ENCODE measurements at regions not wholly inside any gene's neighbourhood (a gene's known extent, or its start where the extent isn't known, plus 50 kb on each side); places are given as distances from the start of the nearest gene placed in this dataset.

DNA sequence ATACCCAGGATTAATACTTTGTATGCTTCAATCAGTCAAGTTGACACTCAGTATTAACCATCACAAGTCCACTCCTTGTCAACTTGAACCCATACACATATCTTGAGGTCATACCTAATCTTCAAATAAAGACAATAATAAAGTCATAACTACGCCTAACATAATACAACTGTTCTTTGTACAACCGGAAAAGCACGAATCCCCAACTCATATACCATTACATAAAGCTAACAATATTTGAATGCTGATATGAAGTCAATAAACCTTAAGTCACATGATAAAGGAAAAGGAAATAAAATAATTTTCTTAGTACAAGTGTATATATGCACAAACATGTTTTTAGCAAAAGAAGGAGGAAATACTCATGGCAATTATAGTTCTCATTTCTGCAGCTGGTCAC, 770.6 kb upstream of the GYPC start:
- no peak for DNase-seq
- Mint-ChIP-seq H3K4me1 (no peaks in the 10 kb centered on the region), H3K4me3 (no peak overlapping the region), H3K27me3 (no peaks in the 10 kb centered on the region), H3K27ac (no peak overlapping the region), H3K9me3 (ENCODE audit: insufficient read depth) (peaks cover 7% of the 10 kb centered on the region)
- H3K9me3 ChIP-seq (ENCODE audit: control extremely low read depth in 1 of 3, control insufficient read depth in 2 of 3, insufficient read depth in 1 of 3, low read length in 2 of 3), result peaks cover 0 to 5% (median 0%) of the 10 kb centered on the region in 3 donors
- no peak overlapping the region for H3K9ac ChIP-seq (ENCODE audit: low read length)
- no peak overlapping the region for H3K4me2 ChIP-seq (replicated peaks; ENCODE audit: low read depth, low read length, poor library complexity, severe bottlenecking)
- no peaks in the 10 kb centered on the region for H3K36me3 ChIP-seq (replicated peaks in 1 of 2; ENCODE audit: control extremely low read depth in 1 of 2, control insufficient read depth in 1 of 2, extremely low read depth in 1 of 2, insufficient read depth in 2 of 2, low read length in 1 of 2)
- H3K27ac ChIP-seq (ENCODE audit: low read length in 2 of 2), result no peak overlapping the region
- H3K4me1 ChIP-seq (ENCODE audit: control insufficient read depth in 2 of 2, insufficient read depth in 2 of 2, low read length in 2 of 2), result no peaks in the 10 kb centered on the region
- no peak overlapping the region for H3K4me3 ChIP-seq (ENCODE audit: control extremely low read depth in 1 of 5, extremely low read depth in 1 of 5, insufficient read depth in 1 of 5, low read depth in 2 of 5, low read length in 4 of 5)
- intact Hi-C loops (cut with micrococcal nuclease), result no loop called here
- no peak overlapping the region for H2AFZ ChIP-seq (ENCODE audit: insufficient read depth, low read depth, low read length, poor library complexity, severe bottlenecking)
- ATAC-seq (ENCODE audit: low read depth), result no peak
- POLR2A ChIA-PET, result no interaction called here
- H4K20me1 ChIP-seq (ENCODE audit: control insufficient read depth, insufficient read depth, low read length, poor library complexity, severe bottlenecking), result no peaks in the 10 kb centered on the region
- H3K27me3 ChIP-seq (replicated peaks in 1 of 4; ENCODE audit: control extremely low read depth in 1 of 4, control insufficient read depth in 3 of 4, insufficient read depth in 4 of 4, low read length in 3 of 4), result no peaks in the 10 kb centered on the region
- CTCF ChIA-PET, result no interaction called here
- no peaks in the 10 kb centered on the region for H3K79me2 ChIP-seq (ENCODE audit: control insufficient read depth, insufficient read depth, low read length)
- WGBS (ENCODE audit: insufficient coverage), result no CpG with 5 or more reads among the region's 3 CpGs
- TF ChIP-seq, protein P1, sequence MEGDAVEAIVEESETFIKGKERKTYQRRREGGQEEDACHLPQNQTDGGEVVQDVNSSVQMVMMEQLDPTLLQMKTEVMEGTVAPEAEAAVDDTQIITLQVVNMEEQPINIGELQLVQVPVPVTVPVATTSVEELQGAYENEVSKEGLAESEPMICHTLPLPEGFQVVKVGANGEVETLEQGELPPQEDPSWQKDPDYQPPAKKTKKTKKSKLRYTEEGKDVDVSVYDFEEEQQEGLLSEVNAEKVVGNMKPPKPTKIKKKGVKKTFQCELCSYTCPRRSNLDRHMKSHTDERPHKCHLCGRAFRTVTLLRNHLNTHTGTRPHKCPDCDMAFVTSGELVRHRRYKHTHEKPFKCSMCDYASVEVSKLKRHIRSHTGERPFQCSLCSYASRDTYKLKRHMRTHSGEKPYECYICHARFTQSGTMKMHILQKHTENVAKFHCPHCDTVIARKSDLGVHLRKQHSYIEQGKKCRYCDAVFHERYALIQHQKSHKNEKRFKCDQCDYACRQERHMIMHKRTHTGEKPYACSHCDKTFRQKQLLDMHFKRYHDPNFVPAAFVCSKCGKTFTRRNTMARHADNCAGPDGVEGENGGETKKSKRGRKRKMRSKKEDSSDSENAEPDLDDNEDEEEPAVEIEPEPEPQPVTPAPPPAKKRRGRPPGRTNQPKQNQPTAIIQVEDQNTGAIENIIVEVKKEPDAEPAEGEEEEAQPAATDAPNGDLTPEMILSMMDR (IDR thresholded peaks at IDR 0.05), result no peak
- no peak for TF ChIP-seq EZH2 (IDR thresholded peaks at IDR 0.05; ENCODE audit: borderline replicate concordance, insufficient read depth, low read depth, low read length, poor library complexity, severe bottlenecking)

DNA sequence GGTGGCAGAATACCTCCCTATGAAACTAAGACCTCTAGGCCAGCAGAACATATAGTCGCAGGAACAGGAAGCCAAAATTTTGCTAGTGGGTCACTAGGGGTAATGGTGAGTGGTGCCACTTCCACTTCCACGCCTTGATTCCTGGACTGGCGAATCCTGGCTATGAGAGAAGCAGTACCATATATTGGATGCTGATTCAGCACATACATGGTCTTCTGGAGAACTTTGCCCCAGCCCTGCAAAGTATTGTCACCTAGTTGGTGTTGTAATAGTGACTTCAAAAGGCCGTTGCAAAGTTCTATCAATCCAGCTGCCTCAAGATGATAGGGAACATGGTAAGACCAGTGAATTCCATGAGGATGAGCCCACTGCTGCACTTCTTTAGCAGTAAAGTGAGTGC, 769.8 kb upstream of the GYPC start:
- Histone ChIP-seq H3K4me1 (ENCODE audit: control insufficient read depth in 2 of 2, insufficient read depth in 2 of 2, low read length in 2 of 2) (no peaks in the 10 kb centered on the region), H3K9ac (ENCODE audit: low read length) (no peak overlapping the region), H3K27me3 (replicated peaks in 1 of 4; ENCODE audit: control extremely low read depth in 1 of 4, control insufficient read depth in 3 of 4, insufficient read depth in 4 of 4, low read length in 3 of 4) (no peaks in the 10 kb centered on the region), H3K79me2 (ENCODE audit: control insufficient read depth, insufficient read depth, low read length) (no peaks in the 10 kb centered on the region), H3K4me2 (replicated peaks; ENCODE audit: low read depth, low read length, poor library complexity, severe bottlenecking) (no peak overlapping the region), H3K27ac (ENCODE audit: low read length in 2 of 2) (no peak overlapping the region), H3K36me3 (replicated peaks in 1 of 2; ENCODE audit: control extremely low read depth in 1 of 2, control insufficient read depth in 1 of 2, extremely low read depth in 1 of 2, insufficient read depth in 2 of 2, low read length in 1 of 2) (no peaks in the 10 kb centered on the region), H3K4me3 (ENCODE audit: control extremely low read depth in 1 of 5, extremely low read depth in 1 of 5, insufficient read depth in 1 of 5, low read depth in 2 of 5, low read length in 4 of 5) (no peak overlapping the region), H2AFZ (ENCODE audit: insufficient read depth, low read depth, low read length, poor library complexity, severe bottlenecking) (no peak overlapping the region), H4K20me1 (ENCODE audit: control insufficient read depth, insufficient read depth, low read length, poor library complexity, severe bottlenecking) (no peaks in the 10 kb centered on the region), H3K9me3 (ENCODE audit: control extremely low read depth in 1 of 3, control insufficient read depth in 2 of 3, insufficient read depth in 1 of 3, low read length in 2 of 3) (peaks cover 0 to 5% (median 0%) of the 10 kb centered on the region in 3 donors)
- WGBS (ENCODE audit: insufficient coverage), result 83% methylated on average over 3 of the region's 4 CpGs
- POLR2A ChIA-PET, result no interaction called here
- Mint-ChIP-seq H3K27ac (no peak overlapping the region), H3K4me1 (no peaks in the 10 kb centered on the region), H3K27me3 (no peaks in the 10 kb centered on the region), H3K9me3 (ENCODE audit: insufficient read depth) (peaks cover 7% of the 10 kb centered on the region), H3K4me3 (no peak overlapping the region)
- CTCF ChIA-PET, result no interaction called here
- intact Hi-C loops (cut with micrococcal nuclease), result no loop called here
- ATAC-seq (ENCODE audit: low read depth) (no peak), DNase-seq (no peak)
- TF ChIP-seq, protein P1 (IDR thresholded peaks at IDR 0.05), result no peak
- TF ChIP-seq EZH2 (IDR thresholded peaks at IDR 0.05; ENCODE audit: borderline replicate concordance, insufficient read depth, low read depth, low read length, poor library complexity, severe bottlenecking), result no peak
